ENCODE measurements at regions not wholly inside any gene's neighbourhood (a gene's known extent, or its start where the extent isn't known, plus 50 kb on each side); places are given as distances from the start of the nearest gene placed in this dataset.

- no peak for TF ChIP-seq EZH2 (IDR thresholded peaks at IDR 0.05; ENCODE audit: insufficient read depth, poor library complexity, severe bottlenecking)
- no peak for TF ChIP-seq EZH2phosphoT487 (IDR thresholded peaks at IDR 0.05; ENCODE audit: insufficient read depth, low read depth)
Measured at GRCh38 chr6:138681627-138682026, 91.9 kb upstream of the CCDC28A start.
